Ishikawa (cell line): ENCODE measurements at regions not wholly inside any gene's neighbourhood (a gene's known extent, or its start where the extent isn't known, plus 50 kb on each side); places are given as distances from the start of the nearest gene placed in this dataset.

Experiments
- CEBPB ChIP-seq: IDR thresholded peaks from 2 replicates; pipeline ENCODE4 v1.6.1; 2012
- CREB1 ChIP-seq: IDR thresholded peaks from 2 replicates; pipeline ENCODE4 v1.6.1; 2012; ENCODE audit warnings: low read depth
- EGR1 ChIP-seq: IDR thresholded peaks from 2 replicates; pipeline ENCODE4 v1.6.1; 2012
- EP300 ChIP-seq: IDR thresholded peaks from 2 replicates; pipeline ENCODE4 v1.6.1; 2012; ENCODE audit warnings: borderline replicate concordance
- FOXM1 ChIP-seq: IDR thresholded peaks from 2 replicates; pipeline ENCODE4 v1.6.1; 2012; ENCODE audit warnings: low read depth, borderline replicate concordance
- MAX ChIP-seq: IDR thresholded peaks from 2 replicates; pipeline ENCODE4 v1.6.1; 2012
- NFIC ChIP-seq: IDR thresholded peaks from 2 replicates; pipeline ENCODE4 v1.6.1; 2012
- RAD21 ChIP-seq: IDR thresholded peaks from 2 replicates; pipeline ENCODE4 v1.6.1; 2012; ENCODE audit warnings: low read depth
- TAF1 ChIP-seq: IDR thresholded peaks from 2 replicates; pipeline ENCODE4 v1.6.1; 2012; ENCODE audit warnings: low read depth, mild to moderate bottlenecking
- TCF12 ChIP-seq: IDR thresholded peaks from 2 replicates; pipeline ENCODE4 v1.6.1; 2012; ENCODE audit warnings: low read depth
- TEAD4 ChIP-seq: IDR thresholded peaks from 2 replicates; pipeline ENCODE4 v1.6.1; 2012
- USF1 ChIP-seq: IDR thresholded peaks from 2 replicates; pipeline ENCODE4 v1.6.1; 2012
- YY1 ChIP-seq: IDR thresholded peaks from 2 replicates; pipeline ENCODE4 v1.6.1; 2012; ENCODE audit warnings: low read depth
- ZBTB7A ChIP-seq: IDR thresholded peaks from 2 replicates; pipeline ENCODE4 v1.6.1; 2012; ENCODE audit warnings: low read depth
- TF ChIP-seq, protein P1 (sequence below): IDR thresholded peaks from 2 replicates; pipeline ENCODE4 v1.6.1; 2012; ENCODE audit warnings: low read depth, mild to moderate bottlenecking

DNA sequence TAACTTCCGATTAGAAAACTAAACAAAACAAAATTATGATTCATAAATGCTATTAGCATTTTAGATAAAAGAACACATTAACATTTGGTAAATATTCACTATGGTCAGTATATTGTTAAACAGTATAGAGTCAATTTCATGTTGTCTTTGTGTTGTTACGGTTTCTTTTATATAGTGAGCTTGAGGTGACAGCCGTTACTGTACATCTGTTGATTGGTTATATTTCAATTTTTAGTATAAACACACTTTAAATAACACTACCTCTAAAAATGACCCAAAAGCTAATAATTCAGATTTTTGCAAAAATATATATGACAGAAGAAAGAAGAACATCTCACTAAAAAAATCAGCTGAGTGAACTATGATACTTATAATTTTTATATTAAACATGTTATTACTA, 249.0 kb upstream of the LUZP2 start:
- TF ChIP-seq TCF12 (no peak), EP300 (no peak), TAF1 (no peak), EGR1 (no peak), TEAD4 (no peak), FOXM1 (no peak), CREB1 (no peak), ZBTB7A (no peak), USF1 (no peak), YY1 (no peak), RAD21 (no peak), CEBPB (no peak), MAX (no peak), NFIC (no peak)
- TF ChIP-seq, protein P1, sequence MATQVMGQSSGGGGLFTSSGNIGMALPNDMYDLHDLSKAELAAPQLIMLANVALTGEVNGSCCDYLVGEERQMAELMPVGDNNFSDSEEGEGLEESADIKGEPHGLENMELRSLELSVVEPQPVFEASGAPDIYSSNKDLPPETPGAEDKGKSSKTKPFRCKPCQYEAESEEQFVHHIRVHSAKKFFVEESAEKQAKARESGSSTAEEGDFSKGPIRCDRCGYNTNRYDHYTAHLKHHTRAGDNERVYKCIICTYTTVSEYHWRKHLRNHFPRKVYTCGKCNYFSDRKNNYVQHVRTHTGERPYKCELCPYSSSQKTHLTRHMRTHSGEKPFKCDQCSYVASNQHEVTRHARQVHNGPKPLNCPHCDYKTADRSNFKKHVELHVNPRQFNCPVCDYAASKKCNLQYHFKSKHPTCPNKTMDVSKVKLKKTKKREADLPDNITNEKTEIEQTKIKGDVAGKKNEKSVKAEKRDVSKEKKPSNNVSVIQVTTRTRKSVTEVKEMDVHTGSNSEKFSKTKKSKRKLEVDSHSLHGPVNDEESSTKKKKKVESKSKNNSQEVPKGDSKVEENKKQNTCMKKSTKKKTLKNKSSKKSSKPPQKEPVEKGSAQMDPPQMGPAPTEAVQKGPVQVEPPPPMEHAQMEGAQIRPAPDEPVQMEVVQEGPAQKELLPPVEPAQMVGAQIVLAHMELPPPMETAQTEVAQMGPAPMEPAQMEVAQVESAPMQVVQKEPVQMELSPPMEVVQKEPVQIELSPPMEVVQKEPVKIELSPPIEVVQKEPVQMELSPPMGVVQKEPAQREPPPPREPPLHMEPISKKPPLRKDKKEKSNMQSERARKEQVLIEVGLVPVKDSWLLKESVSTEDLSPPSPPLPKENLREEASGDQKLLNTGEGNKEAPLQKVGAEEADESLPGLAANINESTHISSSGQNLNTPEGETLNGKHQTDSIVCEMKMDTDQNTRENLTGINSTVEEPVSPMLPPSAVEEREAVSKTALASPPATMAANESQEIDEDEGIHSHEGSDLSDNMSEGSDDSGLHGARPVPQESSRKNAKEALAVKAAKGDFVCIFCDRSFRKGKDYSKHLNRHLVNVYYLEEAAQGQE, result no peak

DNA sequence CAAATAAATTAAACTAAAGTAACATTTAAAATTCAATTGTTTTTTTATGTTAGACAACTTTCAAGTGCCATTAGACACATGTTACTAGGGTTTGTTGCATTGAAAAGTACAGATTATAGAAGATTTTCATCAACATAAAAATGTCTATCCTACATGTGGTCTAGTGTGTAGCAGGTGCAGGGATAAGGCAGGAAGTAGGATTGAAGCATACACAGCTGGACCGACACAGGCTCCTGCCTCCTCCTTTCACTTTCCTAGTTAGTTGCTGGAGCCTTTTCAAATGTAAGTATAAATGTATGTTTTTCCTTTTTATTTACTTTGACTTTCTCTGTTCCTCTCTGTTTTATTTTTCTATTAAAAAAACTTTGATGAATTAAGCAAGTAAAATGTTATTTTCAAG, 246.9 kb upstream of the LUZP2 start:
- TF ChIP-seq NFIC, result no peak
- TF ChIP-seq FOXM1, result no peak
- TF ChIP-seq USF1, result no peak
- TF ChIP-seq YY1, result no peak
- no peak for TF ChIP-seq RAD21
- no peak for TF ChIP-seq EGR1
- no peak for TF ChIP-seq EP300
- no peak for TF ChIP-seq CREB1
- TF ChIP-seq CEBPB, result no peak
- TF ChIP-seq, protein P1, result no peak
- no peak for TF ChIP-seq TEAD4
- TF ChIP-seq TAF1, result no peak
- no peak for TF ChIP-seq TCF12
- no peak for TF ChIP-seq MAX
- TF ChIP-seq ZBTB7A, result no peak

DNA sequence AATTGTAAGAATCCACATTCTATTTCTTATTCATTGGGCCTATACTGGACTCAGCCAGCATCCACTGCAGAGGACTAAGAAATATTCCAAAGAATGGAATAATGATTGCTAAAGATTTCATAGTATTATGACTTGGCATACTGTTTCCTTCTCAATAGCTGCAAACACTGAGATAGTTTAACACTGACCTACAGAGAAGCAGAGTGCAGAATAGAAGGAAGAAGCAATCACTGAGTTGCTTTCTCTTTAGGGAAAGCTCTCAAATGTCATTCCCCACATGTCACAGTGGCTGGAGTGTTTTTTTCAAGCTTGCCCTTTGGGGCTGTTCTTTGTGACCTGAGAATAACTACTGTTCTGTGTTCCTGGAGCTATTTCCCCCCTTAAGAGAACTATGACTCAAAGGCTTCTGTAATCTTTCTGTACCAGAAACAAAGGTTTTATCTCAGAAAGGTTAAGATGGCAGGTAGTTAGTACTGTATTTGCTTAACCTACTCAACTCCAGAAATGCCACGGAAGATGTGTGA, 243.6 kb upstream of the LUZP2 start:
- TF ChIP-seq MAX, result no peak
- no peak for TF ChIP-seq FOXM1

DNA sequence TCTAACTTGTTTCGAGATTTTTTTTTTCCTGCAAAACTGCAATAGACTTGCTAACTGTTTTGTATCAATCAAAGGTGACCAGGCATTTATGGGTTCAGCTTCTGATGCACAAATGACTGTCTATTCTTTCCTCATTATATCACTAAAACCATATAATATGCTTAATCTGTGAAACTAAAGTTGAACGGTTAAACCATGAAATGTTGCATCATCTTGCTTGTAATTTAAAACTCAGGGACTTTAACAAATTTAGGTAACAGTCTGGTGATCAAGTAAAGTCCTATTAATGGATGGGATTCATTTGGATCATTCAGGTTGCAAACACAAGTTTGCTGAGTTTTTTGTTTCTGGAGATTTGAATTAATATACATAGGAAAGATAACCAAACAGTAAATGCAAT, 232.0 kb upstream of the LUZP2 start:
- TF ChIP-seq CEBPB, result 0 out of 2 replicates have a peak, but pooled peaks have one; percentile 8
- TF ChIP-seq ZBTB7A, result no peak

- TF ChIP-seq RAD21 (no peak), FOXM1 (no peak), CEBPB (no peak), TAF1 (no peak), TEAD4 (no peak), NFIC (no peak), YY1 (no peak), MAX (no peak), EP300 (no peak), CREB1 (no peak), TCF12 (no peak), USF1 (no peak), EGR1 (no peak), ZBTB7A (no peak)
- TF ChIP-seq, protein P1, result no peak
Measured at GRCh38 chr11:24267014-24267413, 229.8 kb upstream of the LUZP2 start.
